ENCODE measurements at regions not wholly inside any gene's neighbourhood (a gene's known extent, or its start where the extent isn't known, plus 50 kb on each side); places are given as distances from the start of the nearest gene placed in this dataset.

- TF ChIP-seq REST (IDR thresholded peaks at IDR 0.05; ENCODE audit: unreplicated experiment) (no peak), EZH2phosphoT487 (IDR thresholded peaks at IDR 0.05; ENCODE audit: unreplicated experiment) (no peak), JUNB (IDR thresholded peaks at IDR 0.05; ENCODE audit: unreplicated experiment) (no peak)
Measured at GRCh38 chr15:35142578-35142977, 57.5 kb upstream of the NANOGP8 start (continued).

GRCh38 chr15:35141743-35142471 lies 56.8 kb upstream of the NANOGP8 start:
- DNase-seq (ENCODE audit: low spot score) (no peak), ATAC-seq (no peak)
- no peak overlapping the region for H3K4me2 ChIP-seq
- H3K27me3 Mint-ChIP-seq (ENCODE audit: insufficient read depth, low read depth, poor library complexity) = peaks cover 2% of the 10 kb centered on the region
- no peaks in the 10 kb centered on the region for H3K79me2 ChIP-seq (replicated peaks; ENCODE audit: insufficient read depth)
- H3K36me3 Mint-ChIP-seq (ENCODE audit: low read depth) = no peaks in the 10 kb centered on the region
- no peaks in the 10 kb centered on the region for H3K27me3 ChIP-seq (ENCODE audit: insufficient read depth)
- no peaks in the 10 kb centered on the region for H4K20me1 ChIP-seq (replicated peaks; ENCODE audit: insufficient read depth)
- H3K4me3 Mint-ChIP-seq = no peak overlapping the region
- no peak overlapping the region for H2AFZ ChIP-seq
- no peaks in the 10 kb centered on the region for H3K9me2 ChIP-seq (ENCODE audit: insufficient read depth)
- no peaks in the 10 kb centered on the region for H3K4me1 ChIP-seq (ENCODE audit: insufficient read depth)
- H3K9me3 Mint-ChIP-seq = no peaks in the 10 kb centered on the region
- H3K27ac ChIP-seq (ENCODE audit: low read depth) = no peak overlapping the region
- no peak overlapping the region for H3K27ac Mint-ChIP-seq
- H3F3A ChIP-seq (replicated peaks; ENCODE audit: low read depth) = no peaks in the 10 kb centered on the region
- peaks cover 3% of the 10 kb centered on the region; the same call in 1 of the 3 replicates for H3K4me1 Mint-ChIP-seq
- H3K4me3 ChIP-seq = no peak overlapping the region
- no peaks in the 10 kb centered on the region for H3K36me3 ChIP-seq (ENCODE audit: insufficient read depth)
- TF ChIP-seq STAT1 (IDR thresholded peaks at IDR 0.05; ENCODE audit: unreplicated experiment) (no peak), JUNB (IDR thresholded peaks at IDR 0.05; ENCODE audit: unreplicated experiment) (no peak), REST (IDR thresholded peaks at IDR 0.05; ENCODE audit: unreplicated experiment) (no peak), EZH2phosphoT487 (IDR thresholded peaks at IDR 0.05; ENCODE audit: unreplicated experiment) (no peak), ETS1 (IDR thresholded peaks at IDR 0.05) (no peak), ZNF114 (CRISPR knock-in tag; IDR thresholded peaks at IDR 0.05) (no peak), CREB1 (CRISPR knock-in tag; IDR thresholded peaks at IDR 0.05; ENCODE audit: low read depth) (no peak)
- TF ChIP-seq, protein P1, sequence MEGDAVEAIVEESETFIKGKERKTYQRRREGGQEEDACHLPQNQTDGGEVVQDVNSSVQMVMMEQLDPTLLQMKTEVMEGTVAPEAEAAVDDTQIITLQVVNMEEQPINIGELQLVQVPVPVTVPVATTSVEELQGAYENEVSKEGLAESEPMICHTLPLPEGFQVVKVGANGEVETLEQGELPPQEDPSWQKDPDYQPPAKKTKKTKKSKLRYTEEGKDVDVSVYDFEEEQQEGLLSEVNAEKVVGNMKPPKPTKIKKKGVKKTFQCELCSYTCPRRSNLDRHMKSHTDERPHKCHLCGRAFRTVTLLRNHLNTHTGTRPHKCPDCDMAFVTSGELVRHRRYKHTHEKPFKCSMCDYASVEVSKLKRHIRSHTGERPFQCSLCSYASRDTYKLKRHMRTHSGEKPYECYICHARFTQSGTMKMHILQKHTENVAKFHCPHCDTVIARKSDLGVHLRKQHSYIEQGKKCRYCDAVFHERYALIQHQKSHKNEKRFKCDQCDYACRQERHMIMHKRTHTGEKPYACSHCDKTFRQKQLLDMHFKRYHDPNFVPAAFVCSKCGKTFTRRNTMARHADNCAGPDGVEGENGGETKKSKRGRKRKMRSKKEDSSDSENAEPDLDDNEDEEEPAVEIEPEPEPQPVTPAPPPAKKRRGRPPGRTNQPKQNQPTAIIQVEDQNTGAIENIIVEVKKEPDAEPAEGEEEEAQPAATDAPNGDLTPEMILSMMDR (conservative IDR thresholded peaks at IDR 0.05; ENCODE audit: low read depth in 2 of 2) = no peak
